ENCODE measurements at regions not wholly inside any gene's neighbourhood (a gene's known extent, or its start where the extent isn't known, plus 50 kb on each side); places are given as distances from the start of the nearest gene placed in this dataset.

GRCh38 chr3:24736701-24737100, 242.1 kb upstream of the THRB start:
- no peaks in the 10 kb centered on the region for H4K20me1 ChIP-seq (ENCODE audit: insufficient read depth, low read length)
- H2AFZ ChIP-seq (ENCODE audit: low read length), result no peak overlapping the region
- H3K4me2 ChIP-seq (ENCODE audit: low read length), result no peak overlapping the region
- no peak overlapping the region for H3K4me3 ChIP-seq (ENCODE audit: low read depth, low read length, poor library complexity, severe bottlenecking)
- no peak for DNase-seq (ENCODE audit: low spot score)
- intact Hi-C loops (cut with micrococcal nuclease; ENCODE audit: unreplicated experiment), result no loop called here
- TF ChIP-seq CTCF (conservative IDR thresholded peaks at IDR 0.05; ENCODE audit: low read length) (no peak), EZH2phosphoT487 (IDR thresholded peaks at IDR 0.05; ENCODE audit: borderline replicate concordance, low read depth, low read length) (no peak)
- no TSS peak for BruUV-seq (replicated peaks)
- CTCF ChIA-PET (ENCODE audit: unreplicated experiment), result no interaction called here
- no peaks in the 10 kb centered on the region for H3K79me2 ChIP-seq (ENCODE audit: insufficient read depth, low read depth, low read length)
- no peaks in the 10 kb centered on the region for H3K36me3 ChIP-seq (ENCODE audit: insufficient read depth, low read length)
- H3K9me3 ChIP-seq (ENCODE audit: low read length), result no peaks in the 10 kb centered on the region
- H3K4me1 ChIP-seq (ENCODE audit: insufficient read depth, low read length, poor library complexity, severe bottlenecking), result no peaks in the 10 kb centered on the region
- no peak overlapping the region for H3K27ac ChIP-seq (ENCODE audit: low read depth, low read length, poor library complexity, severe bottlenecking)
- H3K9me2 ChIP-seq (ENCODE audit: insufficient read depth, low read length), result no peaks in the 10 kb centered on the region
- POLR2A ChIA-PET, result interaction anchor here (0.6 to 0.9 kb wide), 2 partner anchors 279 to 597 kb away, joined by 3 read pairs; no protein-coding TSS in a partner anchor

GRCh38 chr3:24740326-24740725, 245.7 kb upstream of the THRB start:
- BruUV-seq (replicated peaks), result no TSS peak
- Histone ChIP-seq H3K9me2 (ENCODE audit: insufficient read depth, low read length) (no peaks in the 10 kb centered on the region), H3K4me1 (ENCODE audit: insufficient read depth, low read length, poor library complexity, severe bottlenecking) (no peaks in the 10 kb centered on the region), H3K4me2 (ENCODE audit: low read length) (no peak overlapping the region), H3K27ac (ENCODE audit: low read depth, low read length, poor library complexity, severe bottlenecking) (no peak overlapping the region), H3K9me3 (ENCODE audit: low read length) (no peaks in the 10 kb centered on the region), H3K36me3 (ENCODE audit: insufficient read depth, low read length) (no peaks in the 10 kb centered on the region), H4K20me1 (ENCODE audit: insufficient read depth, low read length) (no peaks in the 10 kb centered on the region), H3K79me2 (ENCODE audit: insufficient read depth, low read depth, low read length) (no peaks in the 10 kb centered on the region), H3K4me3 (ENCODE audit: low read depth, low read length, poor library complexity, severe bottlenecking) (no peak overlapping the region), H2AFZ (ENCODE audit: low read length) (no peak overlapping the region)
- TF ChIP-seq CTCF (conservative IDR thresholded peaks at IDR 0.05; ENCODE audit: low read length), result no peak
- no peak for TF ChIP-seq EZH2phosphoT487 (IDR thresholded peaks at IDR 0.05; ENCODE audit: borderline replicate concordance, low read depth, low read length)
- intact Hi-C loops (cut with micrococcal nuclease; ENCODE audit: unreplicated experiment), result no loop called here
- DNase-seq (ENCODE audit: low spot score), result no peak
- ChIA-PET CTCF (ENCODE audit: unreplicated experiment) (no interaction called here), POLR2A (no interaction called here)

GRCh38 chr3:24741506-24741905, 246.9 kb upstream of the THRB start:
- POLR2A ChIA-PET, result interaction anchor here (0.9 kb wide), 2 partner anchors 21 to 209 kb away, joined by 3 read pairs; no protein-coding TSS in a partner anchor
- TF ChIP-seq EZH2phosphoT487 (IDR thresholded peaks at IDR 0.05; ENCODE audit: borderline replicate concordance, low read depth, low read length) (no peak), CTCF (conservative IDR thresholded peaks at IDR 0.05; ENCODE audit: low read length) (no peak)
- H3K79me2 ChIP-seq (ENCODE audit: insufficient read depth, low read depth, low read length), result no peaks in the 10 kb centered on the region

More at GRCh38 chr3:24741506-24741905, 246.9 kb upstream of the THRB start:
- no peak for DNase-seq (ENCODE audit: low spot score)
- Histone ChIP-seq H3K9me3 (ENCODE audit: low read length) (no peaks in the 10 kb centered on the region), H3K9me2 (ENCODE audit: insufficient read depth, low read length) (no peaks in the 10 kb centered on the region), H3K4me1 (ENCODE audit: insufficient read depth, low read length, poor library complexity, severe bottlenecking) (no peaks in the 10 kb centered on the region), H4K20me1 (ENCODE audit: insufficient read depth, low read length) (no peaks in the 10 kb centered on the region), H3K27ac (ENCODE audit: low read depth, low read length, poor library complexity, severe bottlenecking) (no peak overlapping the region), H3K4me3 (ENCODE audit: low read depth, low read length, poor library complexity, severe bottlenecking) (no peak overlapping the region), H3K36me3 (ENCODE audit: insufficient read depth, low read length) (no peaks in the 10 kb centered on the region), H3K4me2 (ENCODE audit: low read length) (no peak overlapping the region), H2AFZ (ENCODE audit: low read length) (no peak overlapping the region)
- CTCF ChIA-PET (ENCODE audit: unreplicated experiment), result no interaction called here
- intact Hi-C loops (cut with micrococcal nuclease; ENCODE audit: unreplicated experiment), result no loop called here
- no TSS peak for BruUV-seq (replicated peaks)

Data from OCI-LY7 (cell line).